ENCODE measurements at regions not wholly inside any gene's neighbourhood (a gene's known extent, or its start where the extent isn't known, plus 50 kb on each side); places are given as distances from the start of the nearest gene placed in this dataset.

- in situ Hi-C loops (cut with MboI; ENCODE audit: low pct_unique_long_range_greater_than_20kb, low sequenced_read_pairs, unreplicated experiment), result no loop called here
- DNase-seq (ENCODE audit: low spot score), result no peak
- no peak for TF ChIP-seq CTCF (IDR thresholded peaks at IDR 0.05; ENCODE audit: extremely low read depth, insufficient read depth, missing control alignments)
Observed at GRCh38 chr10:55897490-55897921, 463.6 kb downstream of the ZWINT start.

GRCh38 chr10:55892276-55892675 lies 468.8 kb downstream of the ZWINT start:
- no peak for TF ChIP-seq CTCF (IDR thresholded peaks at IDR 0.05; ENCODE audit: extremely low read depth, insufficient read depth, missing control alignments)
- no peak for DNase-seq (ENCODE audit: low spot score)
- in situ Hi-C loops (cut with MboI; ENCODE audit: low pct_unique_long_range_greater_than_20kb, low sequenced_read_pairs, unreplicated experiment), result no loop called here

GRCh38 chr10:55881588-55881987 lies 479.5 kb downstream of the ZWINT start:
- no peak for TF ChIP-seq CTCF (IDR thresholded peaks at IDR 0.05; ENCODE audit: extremely low read depth, insufficient read depth, missing control alignments)
- DNase-seq (ENCODE audit: low spot score), result no peak
- in situ Hi-C loops (cut with MboI; ENCODE audit: low pct_unique_long_range_greater_than_20kb, low sequenced_read_pairs, unreplicated experiment), result no loop called here

- in situ Hi-C loops (cut with MboI; ENCODE audit: low pct_unique_long_range_greater_than_20kb, low sequenced_read_pairs, unreplicated experiment), result no loop called here
- DNase-seq (ENCODE audit: low spot score), result no peak
- TF ChIP-seq CTCF (IDR thresholded peaks at IDR 0.05; ENCODE audit: extremely low read depth, insufficient read depth, missing control alignments), result no peak
Observed at GRCh38 chr10:55873485-55873884, 487.6 kb downstream of the ZWINT start.

- in situ Hi-C loops (cut with MboI; ENCODE audit: low pct_unique_long_range_greater_than_20kb, low sequenced_read_pairs, unreplicated experiment), result no loop called here
- no peak for DNase-seq (ENCODE audit: low spot score)
- no peak for TF ChIP-seq CTCF (IDR thresholded peaks at IDR 0.05; ENCODE audit: extremely low read depth, insufficient read depth, missing control alignments)
Observed at GRCh38 chr10:55870186-55870585, 490.9 kb downstream of the ZWINT start.

GRCh38 chr10:55867848-55868247 lies 493.2 kb downstream of the ZWINT start:
- in situ Hi-C loops (cut with MboI; ENCODE audit: low pct_unique_long_range_greater_than_20kb, low sequenced_read_pairs, unreplicated experiment), result no loop called here
- TF ChIP-seq CTCF (IDR thresholded peaks at IDR 0.05; ENCODE audit: extremely low read depth, insufficient read depth, missing control alignments), result no peak
- no peak for DNase-seq (ENCODE audit: low spot score)

GRCh38 chr10:55858730-55859129 lies 502.3 kb downstream of the ZWINT start:
- in situ Hi-C loops (cut with MboI; ENCODE audit: low pct_unique_long_range_greater_than_20kb, low sequenced_read_pairs, unreplicated experiment), result no loop called here
- no peak for TF ChIP-seq CTCF (IDR thresholded peaks at IDR 0.05; ENCODE audit: extremely low read depth, insufficient read depth, missing control alignments)
- no peak for DNase-seq (ENCODE audit: low spot score)

All from GM13977 (cell line).